H1 (cell line): ENCODE measurements at regions not wholly inside any gene's neighbourhood (a gene's known extent, or its start where the extent isn't known, plus 50 kb on each side); places are given as distances from the start of the nearest gene placed in this dataset.

ENCODE experiments used
- CTCF ChIP-seq, 3 experiments: IDR thresholded peaks; 1 replicate in 2 of 3; 2 replicates in 1 of 3; pipeline versions ENCODE4 v1.5.1 to v1.6.1; 2011; ENCODE audit warnings: low read length in 3 of 3, mild to moderate bottlenecking in 3 of 3, inconsistent platforms in 2 of 3, low read depth in 1 of 3, moderate library complexity in 1 of 3; ENCODE audit not compliant: insufficient read depth in 1 of 3; ENCODE audit errors: control extremely low read depth in 1 of 3
- JUN ChIP-seq: IDR thresholded peaks from 2 replicates; pipeline ENCODE4 v1.6.1; 2011; ENCODE audit warnings: low read depth, mild to moderate bottlenecking, improper control_type of control experiment, low read length
- JUND ChIP-seq: IDR thresholded peaks from 2 replicates; pipeline ENCODE4 v1.6.1; 2011; ENCODE audit warnings: mild to moderate bottlenecking, improper control_type of control experiment, low read length
- MAX ChIP-seq: IDR thresholded peaks from 2 replicates; pipeline ENCODE4 v1.6.1; 2012; ENCODE audit warnings: inconsistent platforms
- POLR2A ChIP-seq, 2 experiments: IDR thresholded peaks; 1 replicate in 1 of 2; 2 replicates in 1 of 2; pipeline ENCODE4 v1.6.1; 2011; ENCODE audit warnings: low read depth in 2 of 2, low read length in 2 of 2, mild to moderate bottlenecking in 2 of 2; ENCODE audit errors: control extremely low read depth in 1 of 2
- RXRA ChIP-seq: IDR thresholded peaks from 2 replicates; pipeline ENCODE4 v1.6.1; 2011; ENCODE audit warnings: low read depth, mild to moderate bottlenecking, low read length, moderate library complexity; ENCODE audit not compliant: insufficient read depth
- SUZ12 ChIP-seq: fragments of 200-600 bp; sonication (generic); IDR thresholded peaks from 2 replicates; pipeline ENCODE4 v1.6.1; 2012; ENCODE audit warnings: mild to moderate bottlenecking, inconsistent platforms, low read length, moderate library complexity, mixed read lengths
- TAF1 ChIP-seq: IDR thresholded peaks from 2 replicates; pipeline ENCODE4 v1.6.1; 2011; ENCODE audit warnings: mild to moderate bottlenecking, low read depth, low read length
- USF2 ChIP-seq: IDR thresholded peaks from 2 replicates; pipeline ENCODE4 v1.6.1; 2011; ENCODE audit warnings: low read length, improper control_type of control experiment

- TF ChIP-seq TAF1 (no peak), JUND (no peak), USF2 (no peak), CTCF (IDR thresholded peaks at IDR 0.05; ENCODE audit: control extremely low read depth in 1 of 3, insufficient read depth in 1 of 3, low read depth in 1 of 3, low read length in 3 of 3) (no peak), POLR2A (IDR thresholded peaks at IDR 0.05; ENCODE audit: control extremely low read depth in 1 of 2, low read depth in 2 of 2, low read length in 2 of 2) (no peak), MAX (no peak), SUZ12 (no peak), RXRA (no peak), JUN (no peak)
Measured at GRCh38 chr1:38444770-38445442, 398.3 kb upstream of the POU3F1 start.
